PC-9 (cell line): ENCODE measurements at regions not wholly inside any gene's neighbourhood (a gene's known extent, or its start where the extent isn't known, plus 50 kb on each side); places are given as distances from the start of the nearest gene placed in this dataset.

Experiments
- BruUV-seq: library from RNA; stranded (reverse); fragments of 400-500 nt; replicated peaks from 2 replicates; lab custom pipeline; 2021; lab: Mats Ljungman, UMichigan
- CTCF ChIA-PET: fragments of 300-600 bp; sonication (Branson Sonifier 250); formaldehyde crosslinking; loops from one replicate; lab custom pipeline; 2022; ENCODE audit warnings: antibody characterized with exemption; lab: Charles Lee
- POLR2A ChIA-PET: fragments of 300-600 bp; sonication (Branson Sonifier 250); formaldehyde crosslinking; loops from one replicate; lab custom pipeline; 2022; ENCODE audit warnings: antibody characterized with exemption; ENCODE audit not compliant: unreplicated experiment; lab: Charles Lee
- DNase-seq, 2 experiments: peaks; one replicate each; pipeline versions ENCODE4 v3.0.0 to v3.0.0-alpha.2; 2015 to 2022; ENCODE audit warnings: mixed read lengths in 1 of 2
- H2AFZ ChIP-seq: fragments of 200-600 bp; sonication (generic); 2 replicates; pipeline ENCODE4 v1.8.1; 2017; ENCODE audit warnings: antibody characterized with exemption
- H3F3A ChIP-seq: fragments of 200-600 bp; sonication (generic); 2 replicates; pipeline ENCODE4 v1.8.1; 2017; ENCODE audit warnings: antibody characterized with exemption, mild to moderate bottlenecking, low read depth; ENCODE audit not compliant: insufficient read depth
- H3K27ac ChIP-seq: fragments of 200-600 bp; sonication (generic); 2 replicates; pipeline ENCODE4 v1.6.1; 2016; ENCODE audit warnings: mixed run types
- H3K27me3 ChIP-seq: fragments of 200-600 bp; sonication (generic); 2 replicates; pipeline ENCODE4 v1.6.1; 2016; ENCODE audit warnings: low read depth, mixed run types; ENCODE audit not compliant: insufficient read depth
- H3K36me3 ChIP-seq: fragments of 200-600 bp; sonication (generic); 2 replicates; pipeline ENCODE4 v1.6.1; 2016; ENCODE audit warnings: low read depth, mixed run types
- H3K4me1 ChIP-seq: fragments of 200-600 bp; sonication (generic); replicated peaks from 2 replicates; pipeline ENCODE4 v1.6.1; 2016; ENCODE audit warnings: mixed run types; ENCODE audit not compliant: insufficient read depth
- H3K4me2 ChIP-seq: fragments of 200-600 bp; sonication (generic); 2 replicates; pipeline ENCODE4 v1.6.1; 2017; ENCODE audit warnings: mixed run types
- H3K4me3 ChIP-seq: fragments of 200-600 bp; sonication (generic); 2 replicates; pipeline ENCODE4 v1.6.1; 2016; ENCODE audit warnings: mixed run types
- H3K79me2 ChIP-seq: fragments of 200-600 bp; sonication (generic); 2 replicates; pipeline ENCODE4 v1.6.1; 2017; ENCODE audit warnings: low read depth, mixed run types
- H3K9me2 ChIP-seq: fragments of 200-600 bp; sonication (generic); 2 replicates; pipeline ENCODE4 v1.8.1; 2017; ENCODE audit warnings: mild to moderate bottlenecking; ENCODE audit not compliant: insufficient read depth
- H3K9me3 ChIP-seq: fragments of 200-600 bp; sonication (generic); 2 replicates; pipeline ENCODE4 v1.8.1; 2016; ENCODE audit warnings: low read depth; ENCODE audit not compliant: insufficient read depth
- H4K20me1 ChIP-seq: fragments of 200-600 bp; sonication (generic); 2 replicates; pipeline ENCODE4 v1.8.1; 2017; ENCODE audit not compliant: insufficient read depth
- EZH2 ChIP-seq: fragments of 200-600 bp; sonication (generic); IDR thresholded peaks from 2 replicates; pipeline ENCODE4 v1.8.0; 2017; ENCODE audit warnings: antibody characterized with exemption, low read depth
- intact Hi-C: fragments of 100-400 bp; cut with micrococcal nuclease; formaldehyde crosslinking; loops from one replicate; pipeline ENCODE4 v1.10.0; 2022; ENCODE audit not compliant: unreplicated experiment
- TF ChIP-seq, protein P1 (sequence below): fragments of 200-600 bp; sonication (generic); conservative IDR thresholded peaks from 2 replicates; pipeline ENCODE4 v1.6.1; 2017; ENCODE audit warnings: mixed run types, antibody characterized with exemption, mild to moderate bottlenecking, moderate library complexity

DNA sequence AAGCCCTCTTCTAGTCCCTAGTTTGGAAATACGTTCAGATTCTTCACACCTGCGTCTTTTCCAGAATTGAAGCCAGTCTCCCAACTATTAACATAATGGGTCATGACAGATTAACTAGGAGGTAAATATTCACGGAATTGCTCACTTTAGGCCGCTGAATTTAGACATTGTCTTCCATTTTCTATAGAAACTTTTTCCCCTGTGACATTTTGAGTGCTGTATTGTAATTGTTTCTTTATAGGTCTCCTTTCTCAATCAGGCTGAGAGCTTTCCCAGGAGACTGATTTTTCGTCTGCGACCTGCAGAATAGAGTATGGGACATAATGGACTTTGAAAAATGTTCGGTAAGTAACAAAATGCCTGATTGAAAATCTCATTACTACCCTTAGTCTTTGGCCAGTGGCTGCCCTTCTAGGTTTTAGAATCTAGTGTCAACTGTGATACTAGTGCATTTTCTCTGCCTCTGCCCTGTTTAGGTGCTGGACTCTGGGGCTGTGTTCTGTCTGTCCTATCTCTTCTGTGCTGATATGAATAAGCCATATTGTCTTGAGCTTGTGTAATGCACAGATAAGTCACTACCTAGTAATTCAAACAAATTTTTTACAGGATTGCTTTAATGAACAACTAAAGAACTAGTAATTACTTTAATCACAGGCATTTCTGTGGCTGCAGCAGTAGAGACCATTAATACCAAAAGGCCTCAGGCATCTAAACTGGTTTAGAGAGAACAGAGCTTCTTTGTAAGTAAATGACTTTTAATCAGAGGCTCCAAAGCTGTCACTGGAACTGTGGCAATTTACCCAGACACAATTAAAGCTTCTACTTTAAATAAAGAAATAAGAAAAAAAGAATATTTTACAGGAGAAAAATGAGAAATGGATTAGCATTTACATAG is 122.4 kb upstream of the FREM2 start:
- Histone ChIP-seq H3K4me3 (no peak overlapping the region), H3K4me2 (no peak overlapping the region), H3K27me3 (no peaks in the 10 kb centered on the region), H3K9me3 (no peaks in the 10 kb centered on the region), H3K9me2 (no peaks in the 10 kb centered on the region; the same call in 1 of the 2 replicates), H3K4me1 (no peaks in the 10 kb centered on the region), H3F3A (no peaks in the 10 kb centered on the region), H2AFZ (no peak overlapping the region), H3K79me2 (no peaks in the 10 kb centered on the region), H3K27ac (no peak overlapping the region), H4K20me1 (no peaks in the 10 kb centered on the region), H3K36me3 (no peaks in the 10 kb centered on the region)
- ChIA-PET POLR2A (interaction anchor here (0.7 kb wide), 1 partner anchor 72 kb away, joined by 6 read pairs; no protein-coding TSS in a partner anchor), CTCF (no interaction called here)
- no TSS peak for BruUV-seq
- no peak for DNase-seq
- intact Hi-C loops = no loop called here
- TF ChIP-seq, protein P1, sequence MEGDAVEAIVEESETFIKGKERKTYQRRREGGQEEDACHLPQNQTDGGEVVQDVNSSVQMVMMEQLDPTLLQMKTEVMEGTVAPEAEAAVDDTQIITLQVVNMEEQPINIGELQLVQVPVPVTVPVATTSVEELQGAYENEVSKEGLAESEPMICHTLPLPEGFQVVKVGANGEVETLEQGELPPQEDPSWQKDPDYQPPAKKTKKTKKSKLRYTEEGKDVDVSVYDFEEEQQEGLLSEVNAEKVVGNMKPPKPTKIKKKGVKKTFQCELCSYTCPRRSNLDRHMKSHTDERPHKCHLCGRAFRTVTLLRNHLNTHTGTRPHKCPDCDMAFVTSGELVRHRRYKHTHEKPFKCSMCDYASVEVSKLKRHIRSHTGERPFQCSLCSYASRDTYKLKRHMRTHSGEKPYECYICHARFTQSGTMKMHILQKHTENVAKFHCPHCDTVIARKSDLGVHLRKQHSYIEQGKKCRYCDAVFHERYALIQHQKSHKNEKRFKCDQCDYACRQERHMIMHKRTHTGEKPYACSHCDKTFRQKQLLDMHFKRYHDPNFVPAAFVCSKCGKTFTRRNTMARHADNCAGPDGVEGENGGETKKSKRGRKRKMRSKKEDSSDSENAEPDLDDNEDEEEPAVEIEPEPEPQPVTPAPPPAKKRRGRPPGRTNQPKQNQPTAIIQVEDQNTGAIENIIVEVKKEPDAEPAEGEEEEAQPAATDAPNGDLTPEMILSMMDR = no peak
- TF ChIP-seq EZH2 = no peak

DNA sequence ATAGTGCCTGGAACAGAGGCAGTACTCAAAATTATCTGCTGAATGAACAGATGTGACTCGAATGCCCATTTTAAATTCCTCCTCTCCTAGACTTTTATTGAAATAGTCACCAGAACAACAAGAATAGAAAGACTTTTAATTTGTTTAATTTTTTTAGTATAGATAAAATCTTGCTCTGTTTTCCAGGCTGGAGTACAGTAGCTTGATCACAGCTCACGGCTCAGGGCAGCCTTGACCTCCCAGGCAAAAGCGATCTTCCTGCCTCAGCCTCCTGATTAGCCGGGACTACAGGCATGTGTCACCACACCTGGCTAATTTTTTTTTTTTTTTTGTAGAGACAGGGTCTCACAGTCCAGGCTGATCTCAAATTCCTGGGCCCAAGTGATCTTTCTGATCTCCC is 120.9 kb upstream of the FREM2 start:
- Histone ChIP-seq H2AFZ (no peak overlapping the region), H3K27ac (no peak overlapping the region), H3F3A (no peaks in the 10 kb centered on the region), H4K20me1 (no peaks in the 10 kb centered on the region), H3K27me3 (no peaks in the 10 kb centered on the region), H3K4me2 (no peak overlapping the region), H3K36me3 (no peaks in the 10 kb centered on the region), H3K9me3 (no peaks in the 10 kb centered on the region), H3K4me1 (no peaks in the 10 kb centered on the region), H3K4me3 (no peak overlapping the region), H3K9me2 (no peaks in the 10 kb centered on the region; the same call in 1 of the 2 replicates), H3K79me2 (no peaks in the 10 kb centered on the region)
- CTCF ChIA-PET = no interaction called here
- TF ChIP-seq EZH2 = no peak
- TF ChIP-seq, protein P1 = no peak
- no TSS peak for BruUV-seq
- intact Hi-C loops = no loop called here
- POLR2A ChIA-PET = no interaction called here
- DNase-seq = no peak

DNA sequence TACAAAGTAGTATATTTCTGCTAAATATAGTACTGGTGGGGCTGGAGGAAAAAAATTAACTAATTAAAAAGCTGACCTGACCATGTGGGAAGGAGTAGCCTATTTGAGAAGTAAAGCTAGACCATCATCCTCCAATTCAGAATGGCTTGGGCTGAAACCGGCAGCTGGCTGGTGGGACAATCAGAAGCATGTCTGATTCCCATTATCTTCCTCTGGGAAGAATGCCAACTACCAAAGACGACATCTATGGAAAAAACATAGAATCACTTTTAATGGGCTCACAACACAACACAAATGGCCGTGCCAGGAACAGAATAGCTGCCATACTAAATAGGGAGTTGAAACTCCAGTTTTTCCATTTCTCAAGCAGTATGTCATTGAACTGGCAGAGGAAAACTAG is 120.4 kb upstream of the FREM2 start:
- Histone ChIP-seq H3F3A (no peaks in the 10 kb centered on the region), H3K27me3 (no peaks in the 10 kb centered on the region), H2AFZ (no peak overlapping the region), H4K20me1 (no peaks in the 10 kb centered on the region), H3K79me2 (no peaks in the 10 kb centered on the region), H3K4me3 (no peak overlapping the region), H3K36me3 (no peaks in the 10 kb centered on the region), H3K4me2 (no peak overlapping the region), H3K9me2 (no peaks in the 10 kb centered on the region; the same call in 1 of the 2 replicates), H3K9me3 (no peaks in the 10 kb centered on the region), H3K27ac (no peak overlapping the region), H3K4me1 (no peaks in the 10 kb centered on the region)
- TF ChIP-seq EZH2 = no peak
- no peak for DNase-seq
- BruUV-seq = no TSS peak
- intact Hi-C loops = no loop called here
- CTCF ChIA-PET = no interaction called here
- POLR2A ChIA-PET = no interaction called here
